ENCODE measurements at regions not wholly inside any gene's neighbourhood (a gene's known extent, or its start where the extent isn't known, plus 50 kb on each side); places are given as distances from the start of the nearest gene placed in this dataset.

GRCh38 chr2:147649286-147649685 is 195.5 kb upstream of the ACVR2A start:
- no peak for DNase-seq (ENCODE audit: low read depth in 2 of 2)

GRCh38 chr2:147648471-147648870 is 196.4 kb upstream of the ACVR2A start:
- DNase-seq (ENCODE audit: low read depth in 2 of 2) = no peak

- no peak for DNase-seq (ENCODE audit: low read depth in 2 of 2)
These were observed 197.0 kb upstream of the ACVR2A start for GRCh38 chr2:147647816-147648215.

- no peak for DNase-seq (ENCODE audit: low read depth in 2 of 2)
These were observed 197.9 kb upstream of the ACVR2A start for GRCh38 chr2:147646818-147647468.

GRCh38 chr2:147644491-147644890 is 200.3 kb upstream of the ACVR2A start:
- DNase-seq (ENCODE audit: low read depth in 2 of 2) = no peak

- DNase-seq (ENCODE audit: low read depth in 2 of 2) = no peak
These were observed 202.1 kb upstream of the ACVR2A start for GRCh38 chr2:147642765-147643164.

GRCh38 chr2:147641651-147642050 is 203.2 kb upstream of the ACVR2A start:
- DNase-seq (ENCODE audit: low read depth in 2 of 2) = no peak

GRCh38 chr2:147639891-147640290 is 204.9 kb upstream of the ACVR2A start:
- DNase-seq (ENCODE audit: low read depth in 2 of 2) = no peak

- DNase-seq (ENCODE audit: low read depth in 2 of 2) = no peak
These were observed 205.4 kb upstream of the ACVR2A start for GRCh38 chr2:147639386-147639785.

- DNase-seq (ENCODE audit: low read depth in 2 of 2) = no peak
These were observed 207.9 kb upstream of the ACVR2A start for GRCh38 chr2:147636886-147637285.

- no peak for DNase-seq (ENCODE audit: low read depth in 2 of 2)
These were observed 208.5 kb upstream of the ACVR2A start for GRCh38 chr2:147636238-147636882.

- DNase-seq (ENCODE audit: low read depth in 2 of 2) = no peak
These were observed 210.0 kb upstream of the ACVR2A start for GRCh38 chr2:147634826-147635225.

GRCh38 chr2:147632198-147632597 is 212.6 kb upstream of the ACVR2A start:
- DNase-seq (ENCODE audit: low read depth in 2 of 2) = no peak

GRCh38 chr2:147631294-147631693 is 213.5 kb upstream of the ACVR2A start:
- DNase-seq (ENCODE audit: low read depth in 2 of 2) = no peak

GRCh38 chr2:147630585-147630984 is 214.2 kb upstream of the ACVR2A start:
- no peak for DNase-seq (ENCODE audit: low read depth in 2 of 2)

GRCh38 chr2:147628971-147629421 is 215.8 kb upstream of the ACVR2A start:
- no peak for DNase-seq (ENCODE audit: low read depth in 2 of 2)

- no peak for DNase-seq (ENCODE audit: low read depth in 2 of 2)
These were observed 221.5 kb upstream of the ACVR2A start for GRCh38 chr2:147623328-147623727.

GRCh38 chr2:147621656-147622197 is 223.1 kb upstream of the ACVR2A start:
- DNase-seq (ENCODE audit: low read depth in 2 of 2) = no peak

GRCh38 chr2:147619808-147620207 is 225.0 kb upstream of the ACVR2A start:
- no peak for DNase-seq (ENCODE audit: low read depth in 2 of 2)

GRCh38 chr2:147615726-147616125 is 229.1 kb upstream of the ACVR2A start:
- no peak for DNase-seq (ENCODE audit: low read depth in 2 of 2)

GRCh38 chr2:147614979-147615470 is 229.8 kb upstream of the ACVR2A start:
- no peak for DNase-seq (ENCODE audit: low read depth in 2 of 2)

GRCh38 chr2:147614471-147614870 is 230.4 kb upstream of the ACVR2A start:
- no peak for DNase-seq (ENCODE audit: low read depth in 2 of 2)

- DNase-seq (ENCODE audit: low read depth in 2 of 2) = no peak
These were observed 234.3 kb upstream of the ACVR2A start for GRCh38 chr2:147610496-147611040.

All from lung microvascular endothelial cell (primary cell).